Fibroblast of lung (primary cell): ENCODE measurements at regions not wholly inside any gene's neighbourhood (a gene's known extent, or its start where the extent isn't known, plus 50 kb on each side); places are given as distances from the start of the nearest gene placed in this dataset.
A peak's percentile ranks its signal among the peaks of the same experiment; 100 is the strongest.

Experiments
- DNase-seq, 2 donors: peaks; one replicate each; pipeline versions ENCODE4 v3.0.0 to v3.0.0-alpha.2; 2010; ENCODE audit warnings: low read depth in 2 of 2
- H2AFZ ChIP-seq: 2 replicates; pipeline ENCODE4 v1.5.1; 2012; ENCODE audit warnings: low read length, control low read depth, inconsistent platforms
- H3K27ac ChIP-seq: 2 replicates; pipeline ENCODE4 v1.5.1; 2011; ENCODE audit warnings: low read length, control low read depth; ENCODE audit not compliant: insufficient read depth
- H3K27me3 ChIP-seq: 2 replicates; pipeline ENCODE4 v1.5.1; 2011; ENCODE audit warnings: mild to moderate bottlenecking, low read length; ENCODE audit not compliant: control insufficient read depth, insufficient read depth
- H3K36me3 ChIP-seq: 2 replicates; pipeline ENCODE4 v1.5.1; 2011; ENCODE audit warnings: low read length; ENCODE audit not compliant: control insufficient read depth, insufficient read depth
- H3K4me1 ChIP-seq: 2 replicates; pipeline ENCODE4 v1.5.1; 2011; ENCODE audit warnings: low read length; ENCODE audit not compliant: control insufficient read depth, insufficient read depth; ENCODE audit errors: extremely low read depth
- H3K4me2 ChIP-seq: 2 replicates; pipeline ENCODE4 v1.5.1; 2011; ENCODE audit warnings: low read length, control low read depth; ENCODE audit not compliant: insufficient read depth; ENCODE audit errors: extremely low read depth
- H3K4me3 ChIP-seq, 4 experiments: fragments of 200-600 bp in 1 of 4; sonication (generic) in 1 of 4; replicated peaks in 1 of 4; 2 replicates each; pipeline ENCODE4 v1.5.1; 2011 to 2016; ENCODE audit warnings: low read length in 4 of 4, low read depth in 3 of 4, mild to moderate bottlenecking in 3 of 4, control low read depth in 2 of 4, inconsistent platforms in 1 of 4, mixed read lengths in 1 of 4; ENCODE audit not compliant: insufficient read depth in 1 of 4; ENCODE audit errors: control extremely low read depth in 1 of 4
- H3K79me2 ChIP-seq: 2 replicates; pipeline ENCODE4 v1.5.1; 2012; ENCODE audit warnings: mild to moderate bottlenecking, low read length, inconsistent platforms; ENCODE audit not compliant: control insufficient read depth, insufficient read depth
- H3K9ac ChIP-seq: 2 replicates; pipeline ENCODE4 v1.5.1; 2011; ENCODE audit warnings: mild to moderate bottlenecking, low read length, control low read depth; ENCODE audit not compliant: insufficient read depth
- H3K9me3 ChIP-seq: 2 replicates; pipeline ENCODE4 v1.5.1; 2012; ENCODE audit warnings: low read depth, low read length; ENCODE audit not compliant: control insufficient read depth, insufficient read depth
- H4K20me1 ChIP-seq: 2 replicates; pipeline ENCODE4 v1.5.1; 2011; ENCODE audit warnings: low read length; ENCODE audit not compliant: control insufficient read depth, insufficient read depth; ENCODE audit errors: extremely low read depth
- CTCF ChIP-seq, 2 donors: IDR thresholded peaks in 1 of 2; conservative IDR thresholded peaks in 1 of 2; 1 replicate in 1 of 2; 2 replicates in 1 of 2; pipeline ENCODE4 v1.5.1; 2011 to 2012; ENCODE audit warnings: low read length in 2 of 2, control low read depth in 1 of 2, inconsistent platforms in 1 of 2, low read depth in 1 of 2, mild to moderate bottlenecking in 1 of 2
- EZH2 ChIP-seq: IDR thresholded peaks from 2 replicates; pipeline ENCODE4 v1.5.1; 2012; ENCODE audit warnings: low read length, control low read depth, mild to moderate bottlenecking; ENCODE audit errors: missing control alignments

- Histone ChIP-seq H2AFZ (no peak overlapping the region), H3K4me3 (no peak overlapping the region), H3K9ac (no peak overlapping the region), H3K36me3 (no peaks in the 10 kb centered on the region), H3K27me3 (no peaks in the 10 kb centered on the region), H3K9me3 (no peaks in the 10 kb centered on the region), H3K79me2 (no peaks in the 10 kb centered on the region), H3K27ac (no peak overlapping the region), H3K4me2 (no peak overlapping the region), H3K4me1 (no peaks in the 10 kb centered on the region), H4K20me1 (no peaks in the 10 kb centered on the region)
- no peak for TF ChIP-seq EZH2
- TF ChIP-seq CTCF (conservative IDR thresholded peaks at IDR 0.05 in 1 of 2, IDR thresholded peaks at IDR 0.05 in 1 of 2; ENCODE audit: low read depth in 1 of 2, low read length in 2 of 2), result no peak
- DNase-seq, result no peak
Measured at GRCh38 chr6:68049562-68049961, 585.5 kb upstream of the ADGRB3 start.

- no peaks in the 10 kb centered on the region for H3K79me2 ChIP-seq
- no peak for TF ChIP-seq CTCF (conservative IDR thresholded peaks at IDR 0.05 in 1 of 2, IDR thresholded peaks at IDR 0.05 in 1 of 2; ENCODE audit: low read depth in 1 of 2, low read length in 2 of 2)
- no peak for TF ChIP-seq EZH2
- H4K20me1 ChIP-seq, result no peaks in the 10 kb centered on the region
- no peaks in the 10 kb centered on the region for H3K9me3 ChIP-seq
- no peaks in the 10 kb centered on the region for H3K27me3 ChIP-seq
- peak in 1 of 2 donors; percentile 16 for DNase-seq
- H3K36me3 ChIP-seq, result no peaks in the 10 kb centered on the region
- no peaks in the 10 kb centered on the region for H3K4me1 ChIP-seq
- H3K4me3 ChIP-seq, result no peak overlapping the region
- no peak overlapping the region for H3K27ac ChIP-seq
- no peak overlapping the region for H3K4me2 ChIP-seq
- no peak overlapping the region for H2AFZ ChIP-seq
- no peak overlapping the region for H3K9ac ChIP-seq
Measured at GRCh38 chr6:68046756-68047155, 588.3 kb upstream of the ADGRB3 start.

- H3K9me3 ChIP-seq, result no peaks in the 10 kb centered on the region
- DNase-seq, result no peak
- no peaks in the 10 kb centered on the region for H3K36me3 ChIP-seq
- H3K4me2 ChIP-seq, result no peak overlapping the region
- no peak overlapping the region for H3K9ac ChIP-seq
- no peaks in the 10 kb centered on the region for H3K27me3 ChIP-seq
- no peak overlapping the region for H2AFZ ChIP-seq
- H3K4me1 ChIP-seq, result no peaks in the 10 kb centered on the region
- H4K20me1 ChIP-seq, result no peaks in the 10 kb centered on the region
- H3K27ac ChIP-seq, result no peak overlapping the region
- TF ChIP-seq CTCF (conservative IDR thresholded peaks at IDR 0.05 in 1 of 2, IDR thresholded peaks at IDR 0.05 in 1 of 2; ENCODE audit: low read depth in 1 of 2, low read length in 2 of 2) (no peak), EZH2 (no peak)
- no peaks in the 10 kb centered on the region for H3K79me2 ChIP-seq
- H3K4me3 ChIP-seq, result no peak overlapping the region
Measured at GRCh38 chr6:68046302-68046701, 588.8 kb upstream of the ADGRB3 start.
